ENCODE measurements at regions not wholly inside any gene's neighbourhood (a gene's known extent, or its start where the extent isn't known, plus 50 kb on each side); places are given as distances from the start of the nearest gene placed in this dataset.

DNA sequence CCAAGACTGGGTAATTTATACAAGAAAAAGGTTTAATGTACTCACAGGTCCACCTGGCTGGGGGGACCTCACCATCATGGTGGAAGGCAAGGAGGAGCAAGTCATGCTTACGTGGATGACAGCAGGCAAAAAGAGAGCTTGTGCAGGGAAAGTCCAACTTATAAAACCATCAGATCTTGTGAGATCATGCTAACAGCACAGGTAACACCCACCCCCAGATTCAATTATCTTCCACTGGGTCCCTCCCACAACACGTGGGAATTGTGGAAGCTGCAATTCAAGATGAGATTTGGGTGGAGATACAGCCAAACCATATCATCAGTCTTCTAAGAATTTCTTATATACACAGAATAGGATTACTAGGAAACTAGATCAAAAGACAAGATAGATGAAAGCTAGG is 555.6 kb downstream of the PRR16 start:
- no peak for DNase-seq (ENCODE audit: low read depth, low spot score)
- TF ChIP-seq, protein P1, sequence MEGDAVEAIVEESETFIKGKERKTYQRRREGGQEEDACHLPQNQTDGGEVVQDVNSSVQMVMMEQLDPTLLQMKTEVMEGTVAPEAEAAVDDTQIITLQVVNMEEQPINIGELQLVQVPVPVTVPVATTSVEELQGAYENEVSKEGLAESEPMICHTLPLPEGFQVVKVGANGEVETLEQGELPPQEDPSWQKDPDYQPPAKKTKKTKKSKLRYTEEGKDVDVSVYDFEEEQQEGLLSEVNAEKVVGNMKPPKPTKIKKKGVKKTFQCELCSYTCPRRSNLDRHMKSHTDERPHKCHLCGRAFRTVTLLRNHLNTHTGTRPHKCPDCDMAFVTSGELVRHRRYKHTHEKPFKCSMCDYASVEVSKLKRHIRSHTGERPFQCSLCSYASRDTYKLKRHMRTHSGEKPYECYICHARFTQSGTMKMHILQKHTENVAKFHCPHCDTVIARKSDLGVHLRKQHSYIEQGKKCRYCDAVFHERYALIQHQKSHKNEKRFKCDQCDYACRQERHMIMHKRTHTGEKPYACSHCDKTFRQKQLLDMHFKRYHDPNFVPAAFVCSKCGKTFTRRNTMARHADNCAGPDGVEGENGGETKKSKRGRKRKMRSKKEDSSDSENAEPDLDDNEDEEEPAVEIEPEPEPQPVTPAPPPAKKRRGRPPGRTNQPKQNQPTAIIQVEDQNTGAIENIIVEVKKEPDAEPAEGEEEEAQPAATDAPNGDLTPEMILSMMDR (IDR thresholded peaks at IDR 0.05; ENCODE audit: low read depth, low read length) = no peak
- no peak overlapping the region for H3K4me3 ChIP-seq (ENCODE audit: low read depth, low read length)
- in situ Hi-C loops (cut with HindIII; ENCODE audit: low sequenced_read_pairs) = no loop called here

DNA sequence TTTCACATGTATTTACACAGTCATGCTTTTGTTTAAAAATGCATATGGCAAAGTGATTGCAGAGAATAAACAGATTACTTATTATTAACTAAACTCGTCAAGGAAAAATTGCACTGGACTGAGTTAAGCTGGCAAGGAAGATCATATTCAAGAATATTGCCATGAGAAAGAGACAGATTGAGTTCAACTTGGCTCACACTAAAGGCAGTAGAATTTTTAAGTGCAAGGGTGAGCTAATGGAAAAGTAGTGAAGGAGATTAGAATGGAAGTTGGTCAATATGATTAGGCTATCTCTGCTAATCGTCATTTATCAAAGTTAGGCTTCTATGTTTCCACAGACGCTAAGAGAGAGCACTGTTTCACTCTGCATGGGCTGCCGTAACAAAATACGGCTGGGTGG is 557.6 kb downstream of the PRR16 start:
- in situ Hi-C loops (cut with HindIII; ENCODE audit: low sequenced_read_pairs) = no loop called here
- TF ChIP-seq, protein P1 (IDR thresholded peaks at IDR 0.05; ENCODE audit: low read depth, low read length) = no peak
- H3K4me3 ChIP-seq (ENCODE audit: low read depth, low read length) = no peak overlapping the region
- no peak for DNase-seq (ENCODE audit: low read depth, low spot score)

DNA sequence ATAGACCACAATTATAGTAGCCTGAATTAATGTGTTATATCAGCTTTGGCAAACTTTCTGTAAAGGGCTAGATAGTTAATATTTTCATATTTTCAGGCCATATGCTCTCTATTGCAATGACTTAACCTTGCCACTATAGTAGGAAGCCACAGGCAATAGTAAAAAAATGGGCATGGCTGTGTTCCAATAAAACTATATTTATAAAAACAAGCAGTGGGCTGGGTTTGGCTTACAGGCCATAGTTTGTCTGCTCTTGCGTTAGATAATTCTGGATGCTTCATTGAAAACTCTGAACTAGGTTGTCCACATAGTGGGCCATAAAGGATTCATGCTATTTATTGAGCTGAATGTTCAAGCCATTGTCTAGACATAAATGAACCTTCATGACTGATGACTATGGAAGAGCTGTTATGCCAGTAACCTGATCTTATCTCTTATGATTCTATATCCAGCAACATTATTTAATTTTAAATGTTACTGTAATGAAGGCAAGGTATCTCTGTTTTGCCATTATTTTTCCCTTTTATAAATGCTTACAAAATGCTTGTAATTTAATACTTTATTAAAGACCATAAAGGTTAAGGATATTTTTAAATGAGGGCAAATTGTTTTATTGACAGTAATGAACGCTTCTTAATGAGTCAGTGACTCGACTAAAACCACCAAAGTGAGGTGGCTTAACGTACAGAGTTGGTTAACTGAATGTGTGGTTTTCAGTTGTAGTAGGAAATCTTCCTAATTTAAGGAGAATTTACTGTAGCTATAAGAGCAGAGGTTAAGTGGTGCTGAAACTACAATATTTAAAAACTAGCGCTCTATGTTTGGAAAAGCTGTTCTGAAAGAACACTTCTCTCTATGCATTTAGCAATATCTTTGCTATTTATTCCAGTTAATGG is 560.6 kb downstream of the PRR16 start:
- DNase-seq (ENCODE audit: low read depth, low spot score) = no peak
- H3K4me3 ChIP-seq (ENCODE audit: low read depth, low read length) = no peak overlapping the region
- TF ChIP-seq, protein P1 (IDR thresholded peaks at IDR 0.05; ENCODE audit: low read depth, low read length) = no peak
- in situ Hi-C loops (cut with HindIII; ENCODE audit: low sequenced_read_pairs) = no loop called here

- in situ Hi-C loops (cut with HindIII; ENCODE audit: low sequenced_read_pairs) = no loop called here
- TF ChIP-seq, protein P1 (IDR thresholded peaks at IDR 0.05; ENCODE audit: low read depth, low read length) = no peak
- DNase-seq (ENCODE audit: low read depth, low spot score) = no peak
- no peak overlapping the region for H3K4me3 ChIP-seq (ENCODE audit: low read depth, low read length)
These were observed 561.6 kb downstream of the PRR16 start for GRCh38 chr5:121025671-121026070.

DNA sequence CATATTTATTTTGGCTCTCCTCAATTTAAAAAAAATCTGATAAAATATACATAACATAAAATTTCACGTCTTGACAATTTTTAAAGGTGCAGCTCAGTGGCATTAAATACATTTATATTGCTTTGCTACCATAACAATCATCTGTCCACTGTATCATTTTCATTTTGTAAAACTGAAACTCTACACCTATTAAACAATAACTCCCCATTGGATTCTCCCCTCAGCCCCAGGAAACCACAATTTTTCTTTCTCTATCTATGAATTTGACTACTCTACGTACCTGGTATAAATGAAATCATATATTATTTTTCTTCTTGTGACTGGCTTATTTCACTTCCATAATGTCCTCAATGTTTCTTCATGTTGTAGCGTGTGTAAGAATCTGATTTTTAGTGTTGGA is 563.5 kb downstream of the PRR16 start:
- DNase-seq (ENCODE audit: low read depth, low spot score) = no peak
- no peak overlapping the region for H3K4me3 ChIP-seq (ENCODE audit: low read depth, low read length)
- TF ChIP-seq, protein P1 (IDR thresholded peaks at IDR 0.05; ENCODE audit: low read depth, low read length) = no peak
- in situ Hi-C loops (cut with HindIII; ENCODE audit: low sequenced_read_pairs) = no loop called here

DNA sequence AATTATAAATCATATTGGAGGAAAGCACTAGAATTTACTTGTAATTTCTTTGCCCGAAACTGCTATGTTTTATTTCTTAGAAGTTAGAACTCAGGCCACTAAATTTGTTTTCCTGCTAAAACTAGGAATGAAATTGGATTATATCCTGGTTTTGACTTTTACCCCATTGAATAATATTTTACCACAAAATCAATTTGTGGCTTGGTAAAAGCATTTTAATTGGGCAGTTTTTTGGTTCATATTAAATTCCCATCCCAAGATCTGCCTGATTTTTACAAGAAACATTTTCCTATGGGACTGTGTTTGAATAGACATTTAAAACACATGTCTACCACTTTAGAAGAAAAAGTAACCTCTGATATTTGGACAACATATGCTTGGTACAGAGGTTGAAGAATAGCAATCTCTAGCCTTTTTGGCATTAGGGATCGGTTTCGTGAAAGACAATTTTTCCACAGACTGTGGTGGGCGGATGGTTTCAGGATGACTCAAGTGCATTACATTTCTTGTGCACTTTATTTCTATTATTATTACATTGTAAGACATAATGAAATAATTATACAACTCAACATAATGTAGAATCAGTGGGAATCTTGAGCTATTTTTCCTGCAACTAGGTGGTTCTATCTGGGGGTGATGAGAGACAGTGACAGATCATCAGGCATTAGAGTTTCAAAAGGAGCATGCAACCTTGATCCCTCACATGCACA is 565.6 kb downstream of the PRR16 start:
- no peak overlapping the region for H3K4me3 ChIP-seq (ENCODE audit: low read depth, low read length)
- TF ChIP-seq, protein P1 (IDR thresholded peaks at IDR 0.05; ENCODE audit: low read depth, low read length) = no peak
- no peak for DNase-seq (ENCODE audit: low read depth, low spot score)
- in situ Hi-C loops (cut with HindIII; ENCODE audit: low sequenced_read_pairs) = no loop called here

Measured in astrocyte of the spinal cord (primary cell).